ENCODE measurements at regions not wholly inside any gene's neighbourhood (a gene's known extent, or its start where the extent isn't known, plus 50 kb on each side); places are given as distances from the start of the nearest gene placed in this dataset.

DNA sequence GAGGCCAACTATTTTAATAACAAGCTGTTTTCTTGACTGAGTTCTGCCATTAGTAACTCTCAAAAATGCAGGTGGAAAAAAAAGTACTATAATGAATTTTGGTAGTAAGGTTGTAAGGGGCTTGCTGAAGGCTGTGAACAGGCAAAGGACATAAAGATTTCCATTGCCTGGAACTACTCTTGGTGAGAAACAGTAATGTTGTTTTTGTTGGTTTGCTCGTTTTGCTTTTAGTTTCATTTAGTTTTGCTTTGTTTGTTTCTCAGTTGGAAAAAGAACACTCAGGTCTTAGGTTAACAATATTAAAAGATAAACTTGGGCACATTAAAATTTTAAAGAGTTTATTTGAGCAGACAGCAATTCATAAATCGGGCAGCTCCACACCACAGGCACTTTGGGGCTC, 824.5 kb upstream of the HTR2C start:
- no peak overlapping the region for H3K4me3 ChIP-seq (ENCODE audit: low read depth, low read length)
- no peaks in the 10 kb centered on the region for H3K36me3 ChIP-seq (ENCODE audit: control insufficient read depth, insufficient read depth, low read length)
- CTCF ChIA-PET, result no interaction called here
- TF ChIP-seq, protein P1, sequence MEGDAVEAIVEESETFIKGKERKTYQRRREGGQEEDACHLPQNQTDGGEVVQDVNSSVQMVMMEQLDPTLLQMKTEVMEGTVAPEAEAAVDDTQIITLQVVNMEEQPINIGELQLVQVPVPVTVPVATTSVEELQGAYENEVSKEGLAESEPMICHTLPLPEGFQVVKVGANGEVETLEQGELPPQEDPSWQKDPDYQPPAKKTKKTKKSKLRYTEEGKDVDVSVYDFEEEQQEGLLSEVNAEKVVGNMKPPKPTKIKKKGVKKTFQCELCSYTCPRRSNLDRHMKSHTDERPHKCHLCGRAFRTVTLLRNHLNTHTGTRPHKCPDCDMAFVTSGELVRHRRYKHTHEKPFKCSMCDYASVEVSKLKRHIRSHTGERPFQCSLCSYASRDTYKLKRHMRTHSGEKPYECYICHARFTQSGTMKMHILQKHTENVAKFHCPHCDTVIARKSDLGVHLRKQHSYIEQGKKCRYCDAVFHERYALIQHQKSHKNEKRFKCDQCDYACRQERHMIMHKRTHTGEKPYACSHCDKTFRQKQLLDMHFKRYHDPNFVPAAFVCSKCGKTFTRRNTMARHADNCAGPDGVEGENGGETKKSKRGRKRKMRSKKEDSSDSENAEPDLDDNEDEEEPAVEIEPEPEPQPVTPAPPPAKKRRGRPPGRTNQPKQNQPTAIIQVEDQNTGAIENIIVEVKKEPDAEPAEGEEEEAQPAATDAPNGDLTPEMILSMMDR (IDR thresholded peaks at IDR 0.05; ENCODE audit: insufficient read depth, low read depth, low read length), result no peak
- POLR2A ChIA-PET, result no interaction called here
- H3K27me3 ChIP-seq (ENCODE audit: control insufficient read depth, insufficient read depth, low read length), result no peaks in the 10 kb centered on the region
- no peak for DNase-seq (ENCODE audit: low read depth)

DNA sequence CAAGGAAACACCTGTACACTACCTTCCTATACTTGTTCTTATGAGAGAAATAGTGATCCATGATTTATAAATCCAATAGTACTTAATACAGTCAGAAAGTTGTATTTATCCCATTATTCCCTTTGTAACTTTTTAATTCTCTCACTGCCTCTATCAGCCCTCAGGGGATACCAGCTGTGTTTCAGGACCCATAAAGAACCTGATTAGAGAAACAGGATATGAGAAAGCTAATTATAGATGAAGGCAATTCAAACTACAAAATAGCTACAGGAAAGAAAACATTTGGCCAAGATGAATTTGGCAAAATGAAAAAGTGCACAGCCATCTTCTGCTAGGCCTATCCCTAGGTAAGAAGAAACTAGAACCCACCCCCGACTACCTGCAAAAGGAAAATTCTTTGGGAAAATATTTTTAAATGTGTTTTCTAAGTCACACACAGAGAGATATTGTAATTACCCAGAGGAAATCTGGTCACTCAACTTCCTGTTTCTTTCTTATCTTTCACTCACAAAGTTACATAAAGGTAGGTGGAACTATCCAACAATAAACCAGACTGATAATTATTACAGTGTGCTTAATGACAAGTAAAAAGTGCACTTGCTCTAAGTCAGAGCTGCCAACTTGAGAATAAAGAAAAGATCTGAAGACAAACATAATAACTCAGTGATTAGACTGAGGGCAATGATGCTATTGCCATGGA, 836.5 kb upstream of the HTR2C start:
- POLR2A ChIA-PET, result no interaction called here
- H3K27me3 ChIP-seq (ENCODE audit: control insufficient read depth, insufficient read depth, low read length), result no peaks in the 10 kb centered on the region
- no peak overlapping the region for H3K4me3 ChIP-seq (ENCODE audit: low read depth, low read length)
- DNase-seq (ENCODE audit: low read depth), result no peak
- CTCF ChIA-PET, result no interaction called here
- no peaks in the 10 kb centered on the region for H3K36me3 ChIP-seq (ENCODE audit: control insufficient read depth, insufficient read depth, low read length)
- TF ChIP-seq, protein P1 (IDR thresholded peaks at IDR 0.05; ENCODE audit: insufficient read depth, low read depth, low read length), result no peak

DNA sequence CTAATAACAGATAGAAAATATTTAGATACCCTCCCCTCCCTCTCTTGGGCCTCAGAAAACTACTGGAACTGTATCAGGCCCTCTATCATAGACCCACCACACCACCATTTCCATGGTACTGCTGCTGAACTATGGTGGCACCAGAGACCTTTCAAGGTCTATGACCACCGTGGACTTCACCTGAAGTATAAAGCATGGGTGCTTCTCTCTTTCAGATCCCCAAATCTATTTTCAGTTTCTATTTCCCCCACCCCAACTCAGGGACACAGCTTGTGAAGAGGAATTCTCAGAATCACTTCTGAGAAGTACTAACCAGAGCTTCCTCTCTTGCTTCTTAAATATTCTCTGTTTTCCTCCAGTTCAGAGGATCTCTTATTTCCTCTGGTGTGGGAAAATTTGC, 840.8 kb upstream of the HTR2C start:
- CTCF ChIA-PET, result no interaction called here
- POLR2A ChIA-PET, result no interaction called here
- TF ChIP-seq, protein P1 (IDR thresholded peaks at IDR 0.05; ENCODE audit: insufficient read depth, low read depth, low read length), result no peak
- H3K36me3 ChIP-seq (ENCODE audit: control insufficient read depth, insufficient read depth, low read length), result no peaks in the 10 kb centered on the region
- H3K4me3 ChIP-seq (ENCODE audit: low read depth, low read length), result no peak overlapping the region
- no peaks in the 10 kb centered on the region for H3K27me3 ChIP-seq (ENCODE audit: control insufficient read depth, insufficient read depth, low read length)
- DNase-seq (ENCODE audit: low read depth), result no peak

DNA sequence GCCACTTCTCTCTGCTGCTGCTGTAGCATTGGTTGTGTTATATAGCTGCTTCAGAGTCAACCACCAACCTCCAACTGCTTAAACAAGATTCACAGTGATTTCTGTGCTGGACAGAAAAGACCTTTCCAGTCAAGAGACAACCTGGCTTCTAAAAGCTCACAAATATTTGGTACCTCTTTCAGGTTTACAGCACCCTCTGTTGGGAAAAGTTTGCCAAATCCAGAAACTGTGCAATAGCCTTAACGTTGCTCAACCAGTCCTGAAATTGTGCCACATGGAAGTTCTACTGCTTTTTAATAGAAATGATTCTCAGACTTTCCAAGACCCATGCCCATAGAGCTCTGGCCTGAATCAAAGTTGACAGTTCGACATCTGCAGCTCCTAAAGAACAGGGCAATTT, 842.1 kb upstream of the HTR2C start:
- DNase-seq (ENCODE audit: low read depth), result no peak

DNA sequence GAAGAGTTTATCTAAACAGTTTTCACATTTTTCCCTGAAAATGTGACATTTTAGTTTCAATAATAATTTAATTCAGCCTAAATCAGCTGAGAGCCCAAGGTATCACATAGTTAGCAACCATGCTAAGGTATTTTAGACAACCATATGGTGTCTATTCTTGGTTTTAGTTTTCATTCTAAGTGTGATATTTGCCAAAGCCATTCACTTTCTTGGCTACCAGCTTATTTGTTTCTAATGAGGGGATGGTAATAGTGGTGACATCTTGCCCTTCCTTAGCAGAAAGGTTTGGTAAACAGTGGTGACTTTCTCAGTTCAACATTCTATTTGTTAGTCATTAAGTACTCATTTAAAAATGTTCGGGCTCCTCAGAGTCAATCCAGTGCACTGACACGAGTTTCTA, 854.9 kb upstream of the HTR2C start:
- H3K4me3 ChIP-seq (ENCODE audit: low read depth, low read length), result no peak overlapping the region
- H3K27me3 ChIP-seq (ENCODE audit: control insufficient read depth, insufficient read depth, low read length), result no peaks in the 10 kb centered on the region
- H3K36me3 ChIP-seq (ENCODE audit: control insufficient read depth, insufficient read depth, low read length), result no peaks in the 10 kb centered on the region
- no peak for DNase-seq (ENCODE audit: low read depth)
- CTCF ChIA-PET, result no interaction called here
- TF ChIP-seq, protein P1 (IDR thresholded peaks at IDR 0.05; ENCODE audit: insufficient read depth, low read depth, low read length), result no peak
- POLR2A ChIA-PET, result no interaction called here

More for the DNA sequence above, 842.1 kb upstream of the HTR2C start:
- TF ChIP-seq, protein P1 (IDR thresholded peaks at IDR 0.05; ENCODE audit: insufficient read depth, low read depth, low read length), result no peak
- Histone ChIP-seq H3K36me3 (ENCODE audit: control insufficient read depth, insufficient read depth, low read length) (no peaks in the 10 kb centered on the region), H3K27me3 (ENCODE audit: control insufficient read depth, insufficient read depth, low read length) (no peaks in the 10 kb centered on the region), H3K4me3 (ENCODE audit: low read depth, low read length) (no peak overlapping the region)
- ChIA-PET CTCF (no interaction called here), POLR2A (no interaction called here)
